ENCODE measurements at regions not wholly inside any gene's neighbourhood (a gene's known extent, or its start where the extent isn't known, plus 50 kb on each side); places are given as distances from the start of the nearest gene placed in this dataset.

- no peak for TF ChIP-seq CTCF (IDR thresholded peaks at IDR 0.05; ENCODE audit: low read length)
- TF ChIP-seq EZH2 (IDR thresholded peaks at IDR 0.05; ENCODE audit: borderline replicate concordance, low read length), result no peak
Observed at GRCh38 chr12:125443341-125443740, 378.1 kb downstream of the AACS start.
